Glutamatergic neuron (in vitro differentiated cells): ENCODE measurements at regions not wholly inside any gene's neighbourhood (a gene's known extent, or its start where the extent isn't known, plus 50 kb on each side); places are given as distances from the start of the nearest gene placed in this dataset.
"Not testable (repeated sequence)": the region's sequence is repeated elsewhere in the genome, so short reads cannot be mapped to it uniquely, and the experiment has no call there.

Experiments
- DNase-seq: peaks from one replicate; pipeline ENCODE4 v3.0.0; 2022
- H3K27ac Mint-ChIP-seq: one replicate; pipeline ENCODE4 v1.8.0; 2020; ENCODE audit warnings: mild to moderate bottlenecking, mixed read lengths, inconsistent platforms; ENCODE audit not compliant: unreplicated experiment
- H3K27me3 Mint-ChIP-seq: one replicate; pipeline ENCODE4 v1.8.0; 2020; ENCODE audit warnings: mild to moderate bottlenecking, moderate library complexity, mixed read lengths, inconsistent platforms; ENCODE audit not compliant: unreplicated experiment
- H3K36me3 Mint-ChIP-seq: one replicate; pipeline ENCODE4 v1.8.0; 2020; ENCODE audit warnings: mild to moderate bottlenecking, mixed read lengths, inconsistent platforms; ENCODE audit not compliant: unreplicated experiment
- H3K4me1 Mint-ChIP-seq: one replicate; pipeline ENCODE4 v1.8.0; 2020; ENCODE audit warnings: mild to moderate bottlenecking, low read depth, mixed read lengths, inconsistent platforms; ENCODE audit not compliant: unreplicated experiment
- H3K4me3 Mint-ChIP-seq: one replicate; pipeline ENCODE4 v1.8.0; 2020; ENCODE audit warnings: mild to moderate bottlenecking, mixed read lengths, inconsistent platforms; ENCODE audit not compliant: unreplicated experiment
- H3K9me3 Mint-ChIP-seq: one replicate; pipeline ENCODE4 v1.8.0; 2020; ENCODE audit warnings: mild to moderate bottlenecking, moderate library complexity, mixed read lengths, inconsistent platforms; ENCODE audit not compliant: unreplicated experiment
- CTCF ChIP-seq: fragments of 200-600 bp; sonication (generic); IDR thresholded peaks from one replicate; pipeline ENCODE4 v1.5.0; 2021; ENCODE audit not compliant: partially characterized antibody, unreplicated experiment

GRCh38 chr3:88478460-88478859 is 328.7 kb downstream of the C3orf38 start:
- H3K27ac Mint-ChIP-seq, result no peak overlapping the region
- no peaks in the 10 kb centered on the region for H3K27me3 Mint-ChIP-seq
- no peaks in the 10 kb centered on the region for H3K4me1 Mint-ChIP-seq
- no peak overlapping the region for H3K4me3 Mint-ChIP-seq
- no peaks in the 10 kb centered on the region for H3K9me3 Mint-ChIP-seq
- TF ChIP-seq CTCF, result no peak
- H3K36me3 Mint-ChIP-seq, result no peaks in the 10 kb centered on the region
- DNase-seq, result no peak

GRCh38 chr3:88480822-88481221 is 331.1 kb downstream of the C3orf38 start:
- TF ChIP-seq CTCF, result no peak
- H3K27me3 Mint-ChIP-seq, result no peaks in the 10 kb centered on the region
- peaks cover 7% of the 10 kb centered on the region for H3K36me3 Mint-ChIP-seq
- DNase-seq, result no peak
- no peak overlapping the region for H3K27ac Mint-ChIP-seq
- no peaks in the 10 kb centered on the region for H3K4me1 Mint-ChIP-seq
- H3K4me3 Mint-ChIP-seq, result no peak overlapping the region
- no peaks in the 10 kb centered on the region for H3K9me3 Mint-ChIP-seq

GRCh38 chr3:88485001-88485400 is 335.2 kb downstream of the C3orf38 start:
- Mint-ChIP-seq H3K4me3 (no peak overlapping the region), H3K36me3 (peaks cover 7% of the 10 kb centered on the region), H3K27ac (no peak overlapping the region), H3K27me3 (peaks cover 2% of the 10 kb centered on the region), H3K9me3 (peaks cover 5% of the 10 kb centered on the region), H3K4me1 (peaks cover 10% of the 10 kb centered on the region)
- no peak for TF ChIP-seq CTCF
- DNase-seq, result no peak

- H3K4me1 Mint-ChIP-seq, H3K36me3 Mint-ChIP-seq, H3K27ac Mint-ChIP-seq, H3K4me3 Mint-ChIP-seq, H3K9me3 Mint-ChIP-seq, DNase-seq, H3K27me3 Mint-ChIP-seq: not testable (repeated sequence)
These were observed 359.1 kb downstream of the C3orf38 start for GRCh38 chr3:88508818-88509217.

- no peak overlapping the region for H3K27ac Mint-ChIP-seq
- peaks cover 3% of the 10 kb centered on the region for H3K9me3 Mint-ChIP-seq
- DNase-seq, result no peak
- H3K27me3 Mint-ChIP-seq, result peaks cover 2% of the 10 kb centered on the region
- TF ChIP-seq CTCF, result no peak
- no peaks in the 10 kb centered on the region for H3K4me1 Mint-ChIP-seq
- no peak overlapping the region for H3K4me3 Mint-ChIP-seq
- peaks cover 4% of the 10 kb centered on the region for H3K36me3 Mint-ChIP-seq
These were observed 359.8 kb downstream of the C3orf38 start for GRCh38 chr3:88509582-88509981.

GRCh38 chr3:88528494-88528893 is 378.7 kb downstream of the C3orf38 start:
- H3K9me3 Mint-ChIP-seq, result peaks cover 3% of the 10 kb centered on the region
- no peak overlapping the region for H3K4me3 Mint-ChIP-seq
- H3K36me3 Mint-ChIP-seq, result peaks cover 9% of the 10 kb centered on the region
- no peaks in the 10 kb centered on the region for H3K4me1 Mint-ChIP-seq
- H3K27me3 Mint-ChIP-seq, result no peaks in the 10 kb centered on the region
- no peak for TF ChIP-seq CTCF
- no peak for DNase-seq
- no peak overlapping the region for H3K27ac Mint-ChIP-seq
